SK-N-SH treated with all-trans-retinoic acid at 6 μM for 48 hours (cell line): ENCODE measurements at regions not wholly inside any gene's neighbourhood (a gene's known extent, or its start where the extent isn't known, plus 50 kb on each side); places are given as distances from the start of the nearest gene placed in this dataset.

Experiments used
- ATAC-seq: fragments of 200-7000 bp; cut with Tn5 transposase; 3 replicates; pipeline ENCODE4 v1.9.1; 2020; ENCODE audit warnings: mild to moderate bottlenecking, moderate library complexity
- ARNTL ChIP-seq: fragments of 450-650 bp; formaldehyde crosslinking; IDR thresholded peaks from 2 replicates; pipeline ENCODE4 v1.5.0; 2020; ENCODE audit warnings: low read depth, mild to moderate bottlenecking, moderate library complexity, borderline replicate concordance
- BACH2 ChIP-seq: fragments of 250-450 bp; sonication (Bioruptor Pico); IDR thresholded peaks from 2 replicates; pipeline ENCODE4 v1.9.0; 2021; ENCODE audit warnings: mild to moderate bottlenecking, borderline replicate concordance
- CSDC2 ChIP-seq: fragments of 250-450 bp; sonication (Bioruptor Pico); IDR thresholded peaks from 2 replicates; pipeline ENCODE4 v1.5.0; 2020; ENCODE audit warnings: mild to moderate bottlenecking, moderate library complexity
- ESRRG ChIP-seq: fragments of 250-450 bp; sonication (Bioruptor Pico); IDR thresholded peaks from 2 replicates; pipeline ENCODE4 v1.6.1; 2021; ENCODE audit warnings: mild to moderate bottlenecking
- GLIS3 ChIP-seq: fragments of 250-450 bp; sonication (Bioruptor Pico); IDR thresholded peaks from 2 replicates; pipeline ENCODE4 v1.5.0; 2020; ENCODE audit warnings: mild to moderate bottlenecking, moderate library complexity
- OSR1 ChIP-seq: fragments of 250-450 bp; sonication (Bioruptor Pico); IDR thresholded peaks from 2 replicates; pipeline ENCODE4 v1.8.0; 2022; ENCODE audit warnings: moderate library complexity, mild to moderate bottlenecking, inconsistent platforms
- PPARA ChIP-seq: fragments of 250-450 bp; sonication (Bioruptor Pico); IDR thresholded peaks from 2 replicates; pipeline ENCODE4 v1.5.0; 2020; ENCODE audit warnings: mild to moderate bottlenecking, borderline replicate concordance
- RARB ChIP-seq: fragments of 250-450 bp; sonication (Bioruptor Pico); IDR thresholded peaks from 2 replicates; pipeline ENCODE4 v1.8.0; 2021; ENCODE audit warnings: mild to moderate bottlenecking, moderate library complexity
- SNAI2 ChIP-seq: fragments of 250-450 bp; sonication (Bioruptor Pico); IDR thresholded peaks from 2 replicates; pipeline ENCODE4 v1.5.0; 2020; ENCODE audit warnings: mild to moderate bottlenecking, moderate library complexity
- TCF4 ChIP-seq: fragments of 250-450 bp; sonication (Bioruptor Pico); IDR thresholded peaks from 2 replicates; pipeline ENCODE4 v1.8.0; 2021; ENCODE audit warnings: mild to moderate bottlenecking, moderate library complexity, borderline replicate concordance
- TOX ChIP-seq: fragments of 250-450 bp; sonication (Bioruptor Pico); IDR thresholded peaks from 2 replicates; pipeline ENCODE4 v1.8.0; 2021; ENCODE audit warnings: mild to moderate bottlenecking, moderate library complexity, borderline replicate concordance
- ZC3H10 ChIP-seq: fragments of 250-450 bp; sonication (Bioruptor Pico); IDR thresholded peaks from 2 replicates; pipeline ENCODE4 v1.5.1; 2021; ENCODE audit warnings: mild to moderate bottlenecking, moderate library complexity
- ZFP3 ChIP-seq: fragments of 250-450 bp; sonication (Bioruptor Pico); IDR thresholded peaks from 2 replicates; pipeline ENCODE4 v1.5.0; 2020; ENCODE audit warnings: mild to moderate bottlenecking, moderate library complexity
- ZFP30 ChIP-seq: fragments of 450-650 bp; formaldehyde crosslinking; IDR thresholded peaks from 2 replicates; pipeline ENCODE4 v1.5.0; 2022; ENCODE audit warnings: mild to moderate bottlenecking, moderate library complexity
- ZNF565 ChIP-seq: fragments of 450-650 bp; formaldehyde crosslinking; conservative IDR thresholded peaks from 2 replicates; pipeline ENCODE4 v1.5.0; 2020; ENCODE audit warnings: low read depth, mild to moderate bottlenecking, moderate library complexity
- ZNF70 ChIP-seq: fragments of 450-650 bp; formaldehyde crosslinking; IDR thresholded peaks from 2 replicates; pipeline ENCODE4 v1.5.0; 2020; ENCODE audit warnings: mild to moderate bottlenecking, moderate library complexity
- ZNF8 ChIP-seq: fragments of 450-650 bp; formaldehyde crosslinking; IDR thresholded peaks from 2 replicates; pipeline ENCODE4 v1.5.0; 2020; ENCODE audit warnings: mild to moderate bottlenecking, moderate library complexity
- TF ChIP-seq, protein P1 (sequence below): fragments of 250-450 bp; sonication (Bioruptor Pico); IDR thresholded peaks from 2 replicates; pipeline ENCODE4 v1.5.0; 2020; ENCODE audit warnings: mild to moderate bottlenecking, moderate library complexity
- TF ChIP-seq, protein P2 (sequence below): fragments of 250-450 bp; sonication (Bioruptor Pico); IDR thresholded peaks from 2 replicates; pipeline ENCODE4 v1.8.0; 2021; ENCODE audit warnings: low read depth, mild to moderate bottlenecking, moderate library complexity, borderline replicate concordance
- TF ChIP-seq, protein P3 (sequence below): fragments of 250-450 bp; sonication (Bioruptor Pico); IDR thresholded peaks from 2 replicates; pipeline ENCODE4 v1.5.1; 2021; ENCODE audit warnings: mild to moderate bottlenecking, moderate library complexity
- TF ChIP-seq, protein P4 (sequence below): fragments of 250-450 bp; sonication (Bioruptor Pico); IDR thresholded peaks from 2 replicates; pipeline ENCODE4 v1.5.1; 2020; ENCODE audit warnings: low read depth, mild to moderate bottlenecking, moderate library complexity
- TF ChIP-seq, protein P5 (sequence below): fragments of 250-450 bp; sonication (Bioruptor Pico); IDR thresholded peaks from 2 replicates; pipeline ENCODE4 v1.8.0; 2020; ENCODE audit warnings: mild to moderate bottlenecking, moderate library complexity, borderline replicate concordance

DNA sequence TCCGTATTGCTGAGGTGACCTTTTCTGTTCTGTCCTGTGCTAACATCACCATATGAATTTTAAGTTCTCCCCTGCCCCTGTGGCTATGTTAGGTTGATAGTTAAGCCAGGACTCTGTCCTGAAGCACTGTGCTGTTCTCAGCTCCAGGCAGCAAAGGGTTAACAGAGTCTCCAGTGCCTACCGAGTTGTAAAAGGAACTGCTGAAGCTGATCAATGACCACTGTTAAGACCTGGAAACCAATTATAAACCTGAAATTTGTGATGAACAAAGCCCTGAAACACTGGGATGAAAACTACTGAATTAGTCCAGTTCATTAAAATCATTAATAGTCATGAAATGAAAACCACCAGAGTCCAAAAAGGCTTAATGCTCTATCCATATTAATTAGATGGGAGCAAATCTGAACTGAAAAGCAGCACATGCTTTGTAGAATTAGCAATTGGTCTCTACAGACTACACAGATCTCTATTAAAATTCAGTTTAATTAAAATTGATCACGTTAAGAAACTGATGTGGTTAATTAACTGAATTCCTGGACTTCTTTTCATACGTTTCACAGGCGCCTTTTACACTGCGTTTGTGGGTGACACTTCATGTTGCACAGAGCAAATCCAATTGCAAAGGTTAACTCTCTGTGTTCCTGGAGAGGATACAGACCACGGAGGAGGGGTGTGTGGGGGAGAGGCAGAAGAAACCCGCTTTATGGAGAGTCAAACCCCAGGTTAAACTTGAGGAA, 188.5 kb upstream of the MPPED2 start:
- TF ChIP-seq, protein P1, sequence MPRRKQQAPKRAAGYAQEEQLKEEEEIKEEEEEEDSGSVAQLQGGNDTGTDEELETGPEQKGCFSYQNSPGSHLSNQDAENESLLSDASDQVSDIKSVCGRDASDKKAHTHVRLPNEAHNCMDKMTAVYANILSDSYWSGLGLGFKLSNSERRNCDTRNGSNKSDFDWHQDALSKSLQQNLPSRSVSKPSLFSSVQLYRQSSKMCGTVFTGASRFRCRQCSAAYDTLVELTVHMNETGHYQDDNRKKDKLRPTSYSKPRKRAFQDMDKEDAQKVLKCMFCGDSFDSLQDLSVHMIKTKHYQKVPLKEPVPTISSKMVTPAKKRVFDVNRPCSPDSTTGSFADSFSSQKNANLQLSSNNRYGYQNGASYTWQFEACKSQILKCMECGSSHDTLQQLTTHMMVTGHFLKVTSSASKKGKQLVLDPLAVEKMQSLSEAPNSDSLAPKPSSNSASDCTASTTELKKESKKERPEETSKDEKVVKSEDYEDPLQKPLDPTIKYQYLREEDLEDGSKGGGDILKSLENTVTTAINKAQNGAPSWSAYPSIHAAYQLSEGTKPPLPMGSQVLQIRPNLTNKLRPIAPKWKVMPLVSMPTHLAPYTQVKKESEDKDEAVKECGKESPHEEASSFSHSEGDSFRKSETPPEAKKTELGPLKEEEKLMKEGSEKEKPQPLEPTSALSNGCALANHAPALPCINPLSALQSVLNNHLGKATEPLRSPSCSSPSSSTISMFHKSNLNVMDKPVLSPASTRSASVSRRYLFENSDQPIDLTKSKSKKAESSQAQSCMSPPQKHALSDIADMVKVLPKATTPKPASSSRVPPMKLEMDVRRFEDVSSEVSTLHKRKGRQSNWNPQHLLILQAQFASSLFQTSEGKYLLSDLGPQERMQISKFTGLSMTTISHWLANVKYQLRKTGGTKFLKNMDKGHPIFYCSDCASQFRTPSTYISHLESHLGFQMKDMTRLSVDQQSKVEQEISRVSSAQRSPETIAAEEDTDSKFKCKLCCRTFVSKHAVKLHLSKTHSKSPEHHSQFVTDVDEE (CRISPR knock-in tag) = no peak
- TF ChIP-seq GLIS3 (CRISPR knock-in tag) = no peak
- TF ChIP-seq, protein P2, sequence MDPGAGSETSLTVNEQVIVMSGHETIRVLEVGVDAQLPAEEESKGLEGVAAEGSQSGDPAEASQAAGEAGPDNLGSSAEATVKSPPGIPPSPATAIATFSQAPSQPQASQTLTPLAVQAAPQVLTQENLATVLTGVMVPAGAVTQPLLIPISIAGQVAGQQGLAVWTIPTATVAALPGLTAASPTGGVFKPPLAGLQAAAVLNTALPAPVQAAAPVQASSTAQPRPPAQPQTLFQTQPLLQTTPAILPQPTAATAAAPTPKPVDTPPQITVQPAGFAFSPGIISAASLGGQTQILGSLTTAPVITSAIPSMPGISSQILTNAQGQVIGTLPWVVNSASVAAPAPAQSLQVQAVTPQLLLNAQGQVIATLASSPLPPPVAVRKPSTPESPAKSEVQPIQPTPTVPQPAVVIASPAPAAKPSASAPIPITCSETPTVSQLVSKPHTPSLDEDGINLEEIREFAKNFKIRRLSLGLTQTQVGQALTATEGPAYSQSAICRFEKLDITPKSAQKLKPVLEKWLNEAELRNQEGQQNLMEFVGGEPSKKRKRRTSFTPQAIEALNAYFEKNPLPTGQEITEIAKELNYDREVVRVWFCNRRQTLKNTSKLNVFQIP (CRISPR knock-in tag) = no peak
- TF ChIP-seq ZC3H10 (CRISPR knock-in tag) = no peak
- no peak for TF ChIP-seq CSDC2 (CRISPR knock-in tag)
- no peak for TF ChIP-seq SNAI2 (CRISPR knock-in tag)
- TF ChIP-seq OSR1 (CRISPR knock-in tag) = no peak
- TF ChIP-seq, protein P3, sequence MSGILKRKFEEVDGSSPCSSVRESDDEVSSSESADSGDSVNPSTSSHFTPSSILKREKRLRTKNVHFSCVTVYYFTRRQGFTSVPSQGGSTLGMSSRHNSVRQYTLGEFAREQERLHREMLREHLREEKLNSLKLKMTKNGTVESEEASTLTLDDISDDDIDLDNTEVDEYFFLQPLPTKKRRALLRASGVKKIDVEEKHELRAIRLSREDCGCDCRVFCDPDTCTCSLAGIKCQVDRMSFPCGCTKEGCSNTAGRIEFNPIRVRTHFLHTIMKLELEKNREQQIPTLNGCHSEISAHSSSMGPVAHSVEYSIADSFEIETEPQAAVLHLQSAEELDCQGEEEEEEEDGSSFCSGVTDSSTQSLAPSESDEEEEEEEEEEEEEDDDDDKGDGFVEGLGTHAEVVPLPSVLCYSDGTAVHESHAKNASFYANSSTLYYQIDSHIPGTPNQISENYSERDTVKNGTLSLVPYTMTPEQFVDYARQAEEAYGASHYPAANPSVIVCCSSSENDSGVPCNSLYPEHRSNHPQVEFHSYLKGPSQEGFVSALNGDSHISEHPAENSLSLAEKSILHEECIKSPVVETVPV (CRISPR knock-in tag) = no peak
- no peak for TF ChIP-seq ZNF70 (CRISPR knock-in tag)
- no peak for TF ChIP-seq ZFP3 (CRISPR knock-in tag)
- no peak for TF ChIP-seq PPARA (CRISPR knock-in tag)
- TF ChIP-seq, protein P4, sequence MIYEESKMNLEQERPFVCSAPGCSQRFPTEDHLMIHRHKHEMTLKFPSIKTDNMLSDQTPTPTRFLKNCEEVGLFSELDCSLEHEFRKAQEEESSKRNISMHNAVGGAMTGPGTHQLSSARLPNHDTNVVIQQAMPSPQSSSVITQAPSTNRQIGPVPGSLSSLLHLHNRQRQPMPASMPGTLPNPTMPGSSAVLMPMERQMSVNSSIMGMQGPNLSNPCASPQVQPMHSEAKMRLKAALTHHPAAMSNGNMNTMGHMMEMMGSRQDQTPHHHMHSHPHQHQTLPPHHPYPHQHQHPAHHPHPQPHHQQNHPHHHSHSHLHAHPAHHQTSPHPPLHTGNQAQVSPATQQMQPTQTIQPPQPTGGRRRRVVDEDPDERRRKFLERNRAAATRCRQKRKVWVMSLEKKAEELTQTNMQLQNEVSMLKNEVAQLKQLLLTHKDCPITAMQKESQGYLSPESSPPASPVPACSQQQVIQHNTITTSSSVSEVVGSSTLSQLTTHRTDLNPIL = no peak
- no peak for TF ChIP-seq ESRRG (CRISPR knock-in tag)
- TF ChIP-seq, protein P5, sequence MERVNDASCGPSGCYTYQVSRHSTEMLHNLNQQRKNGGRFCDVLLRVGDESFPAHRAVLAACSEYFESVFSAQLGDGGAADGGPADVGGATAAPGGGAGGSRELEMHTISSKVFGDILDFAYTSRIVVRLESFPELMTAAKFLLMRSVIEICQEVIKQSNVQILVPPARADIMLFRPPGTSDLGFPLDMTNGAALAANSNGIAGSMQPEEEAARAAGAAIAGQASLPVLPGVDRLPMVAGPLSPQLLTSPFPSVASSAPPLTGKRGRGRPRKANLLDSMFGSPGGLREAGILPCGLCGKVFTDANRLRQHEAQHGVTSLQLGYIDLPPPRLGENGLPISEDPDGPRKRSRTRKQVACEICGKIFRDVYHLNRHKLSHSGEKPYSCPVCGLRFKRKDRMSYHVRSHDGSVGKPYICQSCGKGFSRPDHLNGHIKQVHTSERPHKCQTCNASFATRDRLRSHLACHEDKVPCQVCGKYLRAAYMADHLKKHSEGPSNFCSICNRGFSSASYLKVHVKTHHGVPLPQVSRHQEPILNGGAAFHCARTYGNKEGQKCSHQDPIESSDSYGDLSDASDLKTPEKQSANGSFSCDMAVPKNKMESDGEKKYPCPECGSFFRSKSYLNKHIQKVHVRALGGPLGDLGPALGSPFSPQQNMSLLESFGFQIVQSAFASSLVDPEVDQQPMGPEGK (CRISPR knock-in tag) = no peak
- no peak for TF ChIP-seq TCF4 (CRISPR knock-in tag)
- no peak for TF ChIP-seq ZNF8
- TF ChIP-seq RARB (CRISPR knock-in tag) = no peak
- TF ChIP-seq TOX (CRISPR knock-in tag) = no peak
- ATAC-seq = no peak

DNA sequence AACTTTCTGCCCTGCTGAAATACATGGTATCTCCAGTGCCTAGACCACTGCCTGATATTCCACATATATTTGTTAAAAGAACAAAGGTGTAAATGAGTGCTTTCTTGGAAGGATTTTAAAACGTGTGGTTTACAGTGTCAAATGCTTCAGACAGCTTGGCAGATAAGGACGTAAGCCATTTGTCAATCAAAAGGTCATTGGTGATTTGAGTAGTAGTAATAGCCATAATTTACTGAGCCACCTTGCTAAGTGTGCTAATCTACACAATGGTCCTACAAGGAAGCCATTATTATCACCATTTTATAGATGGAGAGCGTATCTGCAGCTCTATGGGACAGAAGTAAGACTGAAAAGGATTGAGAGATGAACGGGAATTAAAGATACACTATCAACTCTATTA, 186.8 kb upstream of the MPPED2 start:
- ATAC-seq = no peak
- TF ChIP-seq CSDC2 (CRISPR knock-in tag) (no peak), ARNTL (CRISPR knock-in tag) (no peak), TOX (CRISPR knock-in tag) (no peak), BACH2 (CRISPR knock-in tag) (no peak), TCF4 (CRISPR knock-in tag) (no peak), SNAI2 (CRISPR knock-in tag) (no peak), ZC3H10 (CRISPR knock-in tag) (no peak), ZNF565 (no peak), ZNF70 (CRISPR knock-in tag) (no peak), OSR1 (CRISPR knock-in tag) (no peak), GLIS3 (CRISPR knock-in tag) (no peak), ZFP30 (CRISPR knock-in tag) (no peak), ZNF8 (no peak)
- TF ChIP-seq, protein P2 (CRISPR knock-in tag) = no peak
- TF ChIP-seq, protein P5 (CRISPR knock-in tag) = no peak
- TF ChIP-seq, protein P1 (CRISPR knock-in tag) = no peak
- TF ChIP-seq, all 23 proteins: peak for 0
